ENCODE measurements at regions not wholly inside any gene's neighbourhood (a gene's known extent, or its start where the extent isn't known, plus 50 kb on each side); places are given as distances from the start of the nearest gene placed in this dataset.

- TF ChIP-seq, protein P1, sequence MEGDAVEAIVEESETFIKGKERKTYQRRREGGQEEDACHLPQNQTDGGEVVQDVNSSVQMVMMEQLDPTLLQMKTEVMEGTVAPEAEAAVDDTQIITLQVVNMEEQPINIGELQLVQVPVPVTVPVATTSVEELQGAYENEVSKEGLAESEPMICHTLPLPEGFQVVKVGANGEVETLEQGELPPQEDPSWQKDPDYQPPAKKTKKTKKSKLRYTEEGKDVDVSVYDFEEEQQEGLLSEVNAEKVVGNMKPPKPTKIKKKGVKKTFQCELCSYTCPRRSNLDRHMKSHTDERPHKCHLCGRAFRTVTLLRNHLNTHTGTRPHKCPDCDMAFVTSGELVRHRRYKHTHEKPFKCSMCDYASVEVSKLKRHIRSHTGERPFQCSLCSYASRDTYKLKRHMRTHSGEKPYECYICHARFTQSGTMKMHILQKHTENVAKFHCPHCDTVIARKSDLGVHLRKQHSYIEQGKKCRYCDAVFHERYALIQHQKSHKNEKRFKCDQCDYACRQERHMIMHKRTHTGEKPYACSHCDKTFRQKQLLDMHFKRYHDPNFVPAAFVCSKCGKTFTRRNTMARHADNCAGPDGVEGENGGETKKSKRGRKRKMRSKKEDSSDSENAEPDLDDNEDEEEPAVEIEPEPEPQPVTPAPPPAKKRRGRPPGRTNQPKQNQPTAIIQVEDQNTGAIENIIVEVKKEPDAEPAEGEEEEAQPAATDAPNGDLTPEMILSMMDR (IDR thresholded peaks at IDR 0.05) = no peak
- TF ChIP-seq POLR2A (IDR thresholded peaks at IDR 0.05) (no peak), POLR2AphosphoS5 (IDR thresholded peaks at IDR 0.05) (no peak)
Observed at GRCh38 chr13:79237981-79238380, 168.1 kb downstream of the RBM26 start.

All from prostate gland (tissue), 2 donors.